HG03354 (cell line): ENCODE measurements at regions not wholly inside any gene's neighbourhood (a gene's known extent, or its start where the extent isn't known, plus 50 kb on each side); places are given as distances from the start of the nearest gene placed in this dataset.
"Not testable (repeated sequence)": the region's sequence is repeated elsewhere in the genome, so short reads cannot be mapped to it uniquely, and the experiment has no call there.

Experiments used
- ATAC-seq: cut with Tn5 transposase; IDR thresholded peaks from one replicate; pipeline ENCODE4 v1.9.1; 2021; ENCODE audit warnings: mild to moderate bottlenecking; ENCODE audit not compliant: unreplicated experiment, poor library complexity, severe bottlenecking

DNA sequence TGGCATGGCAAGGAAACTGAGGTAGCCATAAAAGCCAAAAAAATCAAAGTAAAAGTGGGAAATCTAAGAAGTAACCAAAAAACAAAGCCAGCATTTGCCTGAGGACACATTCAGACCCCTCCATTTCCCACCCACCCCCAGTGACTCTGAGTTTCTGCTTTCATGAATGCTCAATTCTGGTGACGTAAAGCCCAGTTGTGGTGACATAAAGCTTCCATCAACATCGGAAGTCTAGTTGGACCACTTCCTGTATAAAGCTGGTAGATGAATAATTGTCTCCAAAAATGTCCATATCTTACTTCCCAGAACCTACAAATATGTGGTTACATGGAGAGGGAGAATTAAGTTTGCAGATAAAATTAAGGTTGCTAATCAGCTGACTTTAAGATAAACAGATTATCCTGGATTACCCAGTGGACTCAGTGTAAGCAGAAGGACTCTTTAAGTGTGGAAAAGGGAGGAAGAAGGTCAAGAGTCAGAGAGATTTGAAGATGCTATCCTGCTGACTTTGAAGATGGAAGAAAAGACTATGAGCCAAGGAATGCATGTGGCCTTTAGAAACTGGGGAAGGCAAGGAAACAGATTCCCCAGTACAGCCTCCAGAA is 62.0 kb upstream of the ST3GAL6 start:
- ATAC-seq, result no peak

DNA sequence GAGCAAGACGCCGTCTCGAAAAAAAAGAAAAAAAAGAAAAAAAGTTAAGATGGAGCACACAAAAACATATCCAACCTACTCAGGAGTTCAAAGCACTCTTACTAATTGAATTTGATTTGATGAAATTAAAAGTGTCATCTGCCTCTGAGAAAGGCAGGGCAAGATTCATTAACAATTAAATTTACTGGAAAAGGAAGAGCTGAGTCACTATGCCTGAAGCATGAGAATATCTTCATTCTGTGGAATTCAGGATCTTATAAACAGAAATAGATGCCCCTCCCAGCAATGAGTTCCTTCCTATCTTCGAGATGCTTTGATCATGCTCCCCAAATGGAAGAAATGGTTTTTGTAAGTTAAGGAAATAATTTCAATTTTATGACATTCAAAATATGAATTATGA is 61.0 kb upstream of the ST3GAL6 start:
- ATAC-seq, result no peak

DNA sequence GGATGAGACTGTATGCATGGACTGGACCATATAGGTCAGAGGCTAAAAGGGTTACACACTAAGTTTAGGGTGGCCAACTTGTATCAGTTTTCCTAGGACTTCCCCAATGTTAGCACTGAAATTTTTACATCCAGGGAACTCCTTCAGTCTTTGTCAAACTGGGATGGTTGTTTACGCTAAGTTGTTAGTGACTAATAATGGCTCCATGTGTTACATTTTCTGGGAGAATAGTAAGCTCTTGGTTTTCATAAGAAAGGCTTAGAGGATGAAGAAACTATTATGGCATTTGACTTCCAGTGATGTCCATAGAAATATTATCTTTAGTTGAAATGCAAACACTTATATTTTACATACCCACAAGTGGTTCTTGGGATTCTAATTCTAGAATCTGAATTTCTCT is 57.9 kb upstream of the ST3GAL6 start:
- ATAC-seq, result no peak

DNA sequence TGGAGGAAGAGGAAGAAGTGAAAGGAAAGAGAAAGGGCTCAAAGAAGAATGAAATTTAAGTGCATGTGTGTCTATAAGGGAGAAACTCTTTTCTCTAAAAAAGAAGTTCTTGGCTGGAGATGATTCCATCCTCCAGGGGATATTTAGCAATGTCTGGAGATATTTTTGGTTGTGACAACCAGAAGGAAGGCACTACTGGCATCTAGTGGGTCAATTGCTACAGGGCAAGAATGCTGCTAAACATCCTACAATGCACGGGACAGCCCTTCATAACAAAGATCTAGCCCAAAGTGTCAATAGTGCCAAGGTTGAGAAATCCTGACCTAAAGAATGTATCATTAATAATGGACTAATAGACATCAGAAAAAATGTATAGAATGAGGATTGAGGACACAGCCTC is 57.4 kb upstream of the ST3GAL6 start:
- ATAC-seq, result no peak

DNA sequence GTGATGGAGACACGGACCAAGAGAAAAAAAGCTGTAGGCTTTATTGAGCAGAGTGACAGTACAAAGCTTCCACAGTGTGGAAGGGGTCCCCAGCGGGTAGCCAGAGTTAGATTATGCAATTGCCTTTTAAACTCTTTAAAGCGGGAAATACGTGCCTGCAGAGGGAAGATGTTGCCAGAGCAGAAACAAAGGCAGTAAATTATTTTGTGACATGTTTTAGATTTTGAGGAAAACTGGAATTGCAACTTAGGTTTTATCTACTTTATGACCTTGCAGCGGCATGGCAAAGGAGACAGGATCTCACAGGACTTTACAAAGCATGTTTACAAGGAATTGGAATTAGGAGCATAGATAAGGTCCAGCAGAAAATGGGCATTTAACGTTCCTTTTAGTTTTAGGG is 54.5 kb upstream of the ST3GAL6 start:
- not testable (repeated sequence) for ATAC-seq

DNA sequence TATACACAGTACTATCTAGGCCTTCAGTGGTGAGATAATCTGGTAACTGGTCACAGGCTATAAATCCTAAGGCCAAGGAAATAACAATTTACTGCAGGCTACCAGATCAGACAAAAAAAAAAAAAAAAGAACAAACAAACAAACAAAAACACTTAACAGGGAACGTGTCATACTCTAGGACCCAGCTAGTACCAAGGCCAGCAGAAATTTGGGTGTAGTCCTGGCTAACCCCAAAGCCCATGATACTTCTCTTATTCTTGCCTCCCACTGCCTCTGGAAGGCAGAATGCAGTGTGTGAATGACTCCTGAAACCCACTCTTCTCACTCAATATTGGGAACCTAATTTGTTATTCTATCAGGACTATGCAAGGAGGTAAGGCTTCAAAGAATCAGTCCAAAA is 53.7 kb upstream of the ST3GAL6 start:
- no peak for ATAC-seq

DNA sequence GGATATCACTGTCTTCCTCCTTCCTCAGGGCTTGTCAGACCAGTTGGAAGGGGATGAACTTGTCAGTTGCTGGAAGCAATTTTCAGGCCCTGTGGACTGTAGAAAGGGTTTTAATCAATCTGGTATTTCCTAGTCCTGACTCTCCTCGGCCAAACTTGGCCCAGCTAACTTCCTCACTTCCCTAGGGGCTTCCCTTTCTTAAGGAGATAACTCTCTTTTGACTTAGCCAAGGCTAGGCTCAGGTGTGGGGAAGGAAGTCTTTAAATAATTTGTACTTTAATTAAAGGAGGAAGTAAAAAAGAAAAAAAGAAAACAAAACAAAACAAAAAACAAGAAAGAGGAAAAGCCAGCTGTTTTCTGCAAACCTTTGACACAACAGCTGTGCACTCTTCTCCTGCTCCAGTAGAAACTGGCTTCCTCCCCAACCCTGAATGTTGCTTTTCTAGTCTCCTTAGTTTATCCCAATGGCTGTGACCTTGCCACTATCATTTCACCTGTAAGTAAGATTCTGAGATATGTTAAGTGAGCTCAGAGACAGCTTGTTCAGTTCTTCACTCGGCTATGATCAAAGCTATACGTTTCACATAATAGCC is 53.0 kb upstream of the ST3GAL6 start:
- no peak for ATAC-seq

DNA sequence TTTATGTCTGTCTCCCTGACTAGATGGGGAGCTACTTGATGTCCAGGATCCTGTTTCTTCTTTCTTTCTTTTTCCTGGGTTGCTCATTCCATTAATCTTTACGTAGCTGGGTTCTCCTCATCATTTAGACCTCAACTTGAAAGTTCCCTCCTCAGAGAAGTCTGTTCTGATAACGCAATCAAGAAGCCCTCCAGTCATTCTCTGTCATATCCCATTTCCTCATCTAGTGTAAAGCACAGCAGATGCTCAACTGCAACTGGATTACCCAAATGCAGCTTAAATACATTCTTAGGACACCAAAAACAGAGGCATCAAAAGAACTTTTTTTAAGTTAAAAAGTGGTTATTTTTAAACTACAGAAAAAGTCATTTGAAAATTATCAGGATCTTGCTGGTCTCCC is 51.7 kb upstream of the ST3GAL6 start:
- no peak for ATAC-seq

DNA sequence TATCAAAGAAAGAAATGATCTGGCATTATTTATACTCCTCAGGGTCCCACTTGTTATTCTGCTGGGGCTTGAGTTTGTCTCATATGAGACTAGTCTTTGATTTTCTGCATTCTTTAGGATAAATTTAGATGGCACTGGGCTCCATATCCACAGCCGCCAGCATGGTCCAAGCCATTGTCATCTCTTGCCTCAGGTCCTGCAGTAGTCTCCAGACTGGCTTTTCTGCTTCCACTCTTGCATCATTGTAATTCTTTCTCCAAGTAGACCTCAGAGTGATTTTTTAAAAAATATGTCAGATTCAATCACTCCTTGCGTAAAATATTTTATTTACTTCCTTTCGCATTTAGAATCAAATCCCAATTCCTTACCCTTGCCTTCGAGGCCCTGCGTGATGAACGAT is 50.4 kb upstream of the ST3GAL6 start:
- no peak for ATAC-seq

DNA sequence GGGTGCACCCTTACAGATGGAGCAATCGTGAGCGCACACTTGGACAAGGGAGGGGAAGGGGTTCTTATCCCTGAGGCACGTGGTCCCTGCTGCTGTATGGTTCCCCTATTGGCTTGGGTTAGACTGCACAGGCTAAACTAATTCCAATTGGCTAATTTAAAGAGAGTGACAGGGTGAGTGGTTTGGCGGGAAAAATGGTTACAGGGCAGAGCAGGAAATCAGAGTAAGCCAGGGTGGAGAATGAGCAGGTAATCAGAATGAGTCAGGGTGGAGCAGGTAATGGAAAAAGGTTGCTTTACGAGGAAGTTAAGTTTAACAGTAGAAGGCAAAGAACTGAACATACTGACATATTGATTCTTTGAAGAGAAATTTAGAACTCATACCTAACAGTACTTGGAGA is 49.8 kb upstream of the ST3GAL6 start:
- ATAC-seq, result not testable (repeated sequence)
